ENCODE measurements at regions not wholly inside any gene's neighbourhood (a gene's known extent, or its start where the extent isn't known, plus 50 kb on each side); places are given as distances from the start of the nearest gene placed in this dataset.

DNA sequence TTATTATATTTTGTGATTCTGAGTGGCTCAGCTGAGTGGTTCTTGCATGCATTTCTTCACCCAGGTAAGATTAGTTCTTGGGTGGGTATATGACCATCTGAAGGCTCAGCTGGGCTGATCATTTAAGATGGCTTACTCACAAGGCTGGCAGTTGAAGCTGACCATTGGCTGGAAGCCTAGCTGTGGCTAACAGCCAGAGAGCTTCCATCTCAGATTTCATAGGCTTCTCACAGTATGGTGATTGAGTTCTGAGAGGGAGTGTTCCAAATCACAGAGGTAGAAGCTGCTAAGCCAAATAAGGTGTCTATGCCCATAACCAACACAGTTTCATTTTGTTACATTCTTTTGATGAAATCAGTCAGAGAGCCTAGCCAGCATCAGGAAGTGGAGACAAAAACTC, 117.4 kb upstream of the RPRM start:
- H3K27ac Mint-ChIP-seq (ENCODE audit: unreplicated experiment) = no peak overlapping the region
- peak; percentile 53 for DNase-seq
- CTCF ChIA-PET = interaction anchor here (0.5 kb wide), 1 partner anchor 657 kb away, joined by 3 read pairs; no protein-coding TSS in a partner anchor
- BruUV-seq (replicated peaks) = no TSS peak
- TF ChIP-seq, protein P1, sequence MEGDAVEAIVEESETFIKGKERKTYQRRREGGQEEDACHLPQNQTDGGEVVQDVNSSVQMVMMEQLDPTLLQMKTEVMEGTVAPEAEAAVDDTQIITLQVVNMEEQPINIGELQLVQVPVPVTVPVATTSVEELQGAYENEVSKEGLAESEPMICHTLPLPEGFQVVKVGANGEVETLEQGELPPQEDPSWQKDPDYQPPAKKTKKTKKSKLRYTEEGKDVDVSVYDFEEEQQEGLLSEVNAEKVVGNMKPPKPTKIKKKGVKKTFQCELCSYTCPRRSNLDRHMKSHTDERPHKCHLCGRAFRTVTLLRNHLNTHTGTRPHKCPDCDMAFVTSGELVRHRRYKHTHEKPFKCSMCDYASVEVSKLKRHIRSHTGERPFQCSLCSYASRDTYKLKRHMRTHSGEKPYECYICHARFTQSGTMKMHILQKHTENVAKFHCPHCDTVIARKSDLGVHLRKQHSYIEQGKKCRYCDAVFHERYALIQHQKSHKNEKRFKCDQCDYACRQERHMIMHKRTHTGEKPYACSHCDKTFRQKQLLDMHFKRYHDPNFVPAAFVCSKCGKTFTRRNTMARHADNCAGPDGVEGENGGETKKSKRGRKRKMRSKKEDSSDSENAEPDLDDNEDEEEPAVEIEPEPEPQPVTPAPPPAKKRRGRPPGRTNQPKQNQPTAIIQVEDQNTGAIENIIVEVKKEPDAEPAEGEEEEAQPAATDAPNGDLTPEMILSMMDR (IDR thresholded peaks at IDR 0.05; ENCODE audit: unreplicated experiment) = no peak
- H3K4me3 Mint-ChIP-seq (ENCODE audit: low read depth, unreplicated experiment) = no peak overlapping the region
- H3K36me3 Mint-ChIP-seq (ENCODE audit: insufficient read depth, unreplicated experiment) = peaks cover 17% of the 10 kb centered on the region
- H3K27me3 Mint-ChIP-seq (ENCODE audit: unreplicated experiment) = no peaks in the 10 kb centered on the region
- H3K9me3 Mint-ChIP-seq (ENCODE audit: low read depth, unreplicated experiment) = peaks cover 5% of the 10 kb centered on the region
- intact Hi-C loops (cut with micrococcal nuclease; ENCODE audit: unreplicated experiment) = no loop called here
- H3K4me1 Mint-ChIP-seq (ENCODE audit: low read depth, unreplicated experiment) = peaks cover 16% of the 10 kb centered on the region

DNA sequence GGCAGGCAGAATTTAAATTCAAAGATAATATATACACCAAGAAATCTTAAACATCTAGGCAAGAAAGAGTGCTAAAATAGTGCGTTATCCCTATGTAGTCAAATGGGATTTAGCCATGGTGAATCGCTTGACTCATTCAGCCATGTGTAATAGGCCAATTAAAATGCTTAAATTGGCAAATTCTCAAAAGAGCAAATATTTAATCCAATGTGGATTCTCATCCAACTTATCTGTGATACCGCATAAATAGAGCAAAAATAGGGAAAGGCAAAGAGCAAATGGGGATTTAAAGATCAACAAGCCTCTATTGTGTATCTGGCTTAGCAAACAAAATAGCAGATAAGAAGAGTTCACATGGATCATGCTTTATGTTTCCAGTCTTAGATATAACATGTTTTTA, 123.2 kb upstream of the RPRM start:
- Mint-ChIP-seq H3K4me1 (ENCODE audit: low read depth, unreplicated experiment) (no peaks in the 10 kb centered on the region), H3K4me3 (ENCODE audit: low read depth, unreplicated experiment) (no peak overlapping the region), H3K27me3 (ENCODE audit: unreplicated experiment) (no peaks in the 10 kb centered on the region), H3K27ac (ENCODE audit: unreplicated experiment) (no peak overlapping the region), H3K9me3 (ENCODE audit: low read depth, unreplicated experiment) (peaks cover 6% of the 10 kb centered on the region), H3K36me3 (ENCODE audit: insufficient read depth, unreplicated experiment) (no peaks in the 10 kb centered on the region)
- intact Hi-C loops (cut with micrococcal nuclease; ENCODE audit: unreplicated experiment) = no loop called here
- no peak for DNase-seq
- BruUV-seq (replicated peaks) = no TSS peak
- TF ChIP-seq, protein P1 (IDR thresholded peaks at IDR 0.05; ENCODE audit: unreplicated experiment) = no peak
- CTCF ChIA-PET = no interaction called here

DNA sequence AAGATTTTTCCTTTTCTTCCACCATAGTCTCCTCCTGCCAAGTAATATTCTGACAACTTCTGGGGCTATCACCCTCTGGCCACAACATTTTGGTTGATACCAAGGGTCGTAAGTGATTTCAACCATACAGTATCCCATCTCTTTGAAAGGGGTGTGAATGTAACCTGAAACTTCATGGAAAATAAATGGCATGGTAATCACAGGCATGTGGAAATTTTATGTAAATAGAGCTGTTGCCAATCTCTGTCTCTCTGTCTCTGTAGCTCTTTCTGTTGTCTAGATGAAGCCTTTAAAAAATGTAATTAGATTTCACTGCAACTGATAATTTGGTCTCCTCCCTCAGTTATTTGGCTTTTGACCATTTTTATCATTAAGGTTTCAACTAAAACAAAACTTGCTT, 125.6 kb upstream of the RPRM start:
- H3K4me3 Mint-ChIP-seq (ENCODE audit: low read depth, unreplicated experiment) = no peak overlapping the region
- H3K4me1 Mint-ChIP-seq (ENCODE audit: low read depth, unreplicated experiment) = no peaks in the 10 kb centered on the region
- TF ChIP-seq, protein P1 (IDR thresholded peaks at IDR 0.05; ENCODE audit: unreplicated experiment) = no peak
- no TSS peak for BruUV-seq (replicated peaks)
- no peaks in the 10 kb centered on the region for H3K27me3 Mint-ChIP-seq (ENCODE audit: unreplicated experiment)
- no peak overlapping the region for H3K27ac Mint-ChIP-seq (ENCODE audit: unreplicated experiment)
- intact Hi-C loops (cut with micrococcal nuclease; ENCODE audit: unreplicated experiment) = no loop called here
- CTCF ChIA-PET = interaction anchor here (0.8 kb wide), 1 partner anchor 11 kb away, joined by 4 read pairs; no protein-coding TSS in a partner anchor
- H3K36me3 Mint-ChIP-seq (ENCODE audit: insufficient read depth, unreplicated experiment) = no peaks in the 10 kb centered on the region
- no peak for DNase-seq
- peaks cover 6% of the 10 kb centered on the region for H3K9me3 Mint-ChIP-seq (ENCODE audit: low read depth, unreplicated experiment)

DNA sequence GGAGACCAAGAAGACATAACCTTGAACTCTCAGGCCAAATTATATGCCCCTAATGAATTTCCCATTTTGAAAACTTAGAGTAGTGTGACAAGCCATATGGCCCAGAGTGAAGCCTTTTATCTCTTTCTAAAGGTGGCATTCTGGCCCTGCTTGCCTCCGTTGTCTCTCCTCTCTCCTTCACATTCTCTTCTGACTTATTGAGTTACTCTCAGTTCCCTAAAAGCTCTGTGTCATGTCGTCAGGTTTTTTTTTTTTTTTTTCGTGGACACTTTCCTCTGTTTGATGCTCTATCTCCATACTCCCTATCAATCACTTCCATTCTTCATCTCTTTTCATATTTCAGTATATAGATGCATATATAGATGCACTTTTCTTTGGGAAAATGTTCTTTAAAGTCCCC, 128.1 kb upstream of the RPRM start:
- intact Hi-C loops (cut with micrococcal nuclease; ENCODE audit: unreplicated experiment) = no loop called here
- Mint-ChIP-seq H3K27ac (ENCODE audit: unreplicated experiment) (no peak overlapping the region), H3K9me3 (ENCODE audit: low read depth, unreplicated experiment) (peaks cover 4% of the 10 kb centered on the region), H3K4me3 (ENCODE audit: low read depth, unreplicated experiment) (no peak overlapping the region), H3K4me1 (ENCODE audit: low read depth, unreplicated experiment) (no peaks in the 10 kb centered on the region), H3K36me3 (ENCODE audit: insufficient read depth, unreplicated experiment) (no peaks in the 10 kb centered on the region), H3K27me3 (ENCODE audit: unreplicated experiment) (no peaks in the 10 kb centered on the region)
- no TSS peak for BruUV-seq (replicated peaks)
- no peak for DNase-seq
- TF ChIP-seq, protein P1 (IDR thresholded peaks at IDR 0.05; ENCODE audit: unreplicated experiment) = no peak
- CTCF ChIA-PET = interaction anchor here (0.6 kb wide), 1 partner anchor 333 kb away, joined by 3 read pairs; no protein-coding TSS in a partner anchor

All from Calu3 (cell line).